ENCODE measurements at regions not wholly inside any gene's neighbourhood (a gene's known extent, or its start where the extent isn't known, plus 50 kb on each side); places are given as distances from the start of the nearest gene placed in this dataset.

GRCh38 chr15:58306591-58307312 is 125.0 kb upstream of the LIPC start:
- no peaks in the 10 kb centered on the region for H3K4me1 ChIP-seq
- TF ChIP-seq CTCF (IDR thresholded peaks at IDR 0.05), result no peak
- H3K36me3 ChIP-seq (ENCODE audit: control insufficient read depth, insufficient read depth, low read length), result no peaks in the 10 kb centered on the region
- H3K4me3 ChIP-seq (ENCODE audit: low read depth, low read length), result no peak overlapping the region
- H2AFZ ChIP-seq, result no peak overlapping the region
- no peak overlapping the region for H3K9ac ChIP-seq
- no peaks in the 10 kb centered on the region for H3K79me2 ChIP-seq
- no peaks in the 10 kb centered on the region for H3K9me3 ChIP-seq (ENCODE audit: control insufficient read depth, low read length)
- H3K27ac ChIP-seq, result no peak overlapping the region
- no peak overlapping the region for H3K4me2 ChIP-seq (ENCODE audit: low read length)
- H3K27me3 ChIP-seq (ENCODE audit: control insufficient read depth, insufficient read depth, low read length), result no peaks in the 10 kb centered on the region

- Histone ChIP-seq H3K9me3 (ENCODE audit: control insufficient read depth, low read length) (no peaks in the 10 kb centered on the region), H2AFZ (no peak overlapping the region), H3K79me2 (no peaks in the 10 kb centered on the region), H3K9ac (no peak overlapping the region), H3K4me3 (ENCODE audit: low read depth, low read length) (no peak overlapping the region), H3K4me2 (ENCODE audit: low read length) (no peak overlapping the region), H3K4me1 (no peaks in the 10 kb centered on the region), H3K36me3 (ENCODE audit: control insufficient read depth, insufficient read depth, low read length) (no peaks in the 10 kb centered on the region), H3K27ac (no peak overlapping the region), H3K27me3 (ENCODE audit: control insufficient read depth, insufficient read depth, low read length) (no peaks in the 10 kb centered on the region)
- TF ChIP-seq CTCF (IDR thresholded peaks at IDR 0.05), result no peak
Measured at GRCh38 chr15:58307313-58307961, 124.4 kb upstream of the LIPC start.

GRCh38 chr15:58308742-58309355 is 122.9 kb upstream of the LIPC start:
- Histone ChIP-seq H3K36me3 (ENCODE audit: control insufficient read depth, insufficient read depth, low read length) (no peaks in the 10 kb centered on the region), H2AFZ (no peak overlapping the region), H3K4me2 (ENCODE audit: low read length) (no peak overlapping the region), H3K27me3 (ENCODE audit: control insufficient read depth, insufficient read depth, low read length) (no peaks in the 10 kb centered on the region), H3K4me1 (no peaks in the 10 kb centered on the region), H3K79me2 (no peaks in the 10 kb centered on the region), H3K9me3 (ENCODE audit: control insufficient read depth, low read length) (no peaks in the 10 kb centered on the region), H3K4me3 (ENCODE audit: low read depth, low read length) (no peak overlapping the region), H3K27ac (no peak overlapping the region), H3K9ac (no peak overlapping the region)
- no peak for TF ChIP-seq CTCF (IDR thresholded peaks at IDR 0.05)

GRCh38 chr15:58309963-58310928 is 121.5 kb upstream of the LIPC start:
- no peaks in the 10 kb centered on the region for H3K79me2 ChIP-seq
- TF ChIP-seq CTCF (IDR thresholded peaks at IDR 0.05), result no peak
- H2AFZ ChIP-seq, result no peak overlapping the region
- no peaks in the 10 kb centered on the region for H3K36me3 ChIP-seq (ENCODE audit: control insufficient read depth, insufficient read depth, low read length)
- no peak overlapping the region for H3K9ac ChIP-seq
- H3K27ac ChIP-seq, result no peak overlapping the region
- no peak overlapping the region for H3K4me2 ChIP-seq (ENCODE audit: low read length)
- no peaks in the 10 kb centered on the region for H3K27me3 ChIP-seq (ENCODE audit: control insufficient read depth, insufficient read depth, low read length)
- H3K9me3 ChIP-seq (ENCODE audit: control insufficient read depth, low read length), result no peaks in the 10 kb centered on the region
- no peaks in the 10 kb centered on the region for H3K4me1 ChIP-seq
- H3K4me3 ChIP-seq (ENCODE audit: low read depth, low read length), result no peak overlapping the region

All from parathyroid adenoma (tissue), 2 donors.